Inflammatory macrophage (primary cell): ENCODE measurements at regions not wholly inside any gene's neighbourhood (a gene's known extent, or its start where the extent isn't known, plus 50 kb on each side); places are given as distances from the start of the nearest gene placed in this dataset.
"Not testable (repeated sequence)": the region's sequence is repeated elsewhere in the genome, so short reads cannot be mapped to it uniquely, and the experiment has no call there.

Source experiments
- DNase-seq, 2 donors: peaks; one replicate each; pipeline ENCODE4 v3.0.0-alpha.2; 2020 to 2022

GRCh38 chr3:82595530-82595929 lies 834.1 kb upstream of the GBE1 start:
- DNase-seq, result no peak

DNA sequence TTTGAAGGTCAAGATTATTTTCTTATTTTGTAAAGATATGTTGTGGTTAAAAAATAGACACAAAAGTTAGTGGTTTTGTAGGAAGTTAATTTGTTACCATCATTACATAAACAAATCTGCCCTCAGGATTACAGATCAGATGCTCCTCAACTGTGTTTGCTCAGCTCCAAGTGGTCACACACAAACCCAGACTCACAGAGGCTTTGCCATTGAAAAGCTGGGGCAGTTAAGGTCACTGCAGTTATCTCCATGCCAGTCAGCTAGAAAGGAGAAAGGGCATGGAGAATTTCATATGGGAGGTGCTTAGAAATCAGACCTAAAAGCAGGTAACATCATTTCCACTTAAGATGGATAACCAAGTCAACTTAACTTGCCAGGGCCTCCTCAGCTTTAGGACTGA lies 825.7 kb upstream of the GBE1 start:
- no peak for DNase-seq

DNA sequence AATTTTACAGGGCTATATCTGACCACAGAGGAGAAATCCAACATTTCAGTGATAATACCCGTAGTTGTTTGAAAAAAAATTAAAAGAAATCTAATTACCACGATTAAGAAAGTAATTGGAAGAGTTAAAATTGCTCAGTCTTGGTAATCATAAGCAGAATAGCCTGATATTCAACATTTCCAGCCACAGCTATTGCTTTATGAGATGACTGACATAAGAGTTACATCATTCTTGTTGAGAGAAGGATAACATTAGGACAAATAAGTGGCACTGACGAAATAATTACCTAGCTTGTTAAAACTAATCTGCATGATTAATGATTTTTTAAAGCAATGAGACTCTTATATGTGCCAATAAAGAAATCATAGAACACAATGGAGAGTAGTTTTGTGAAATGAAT lies 825.0 kb upstream of the GBE1 start:
- no peak for DNase-seq

DNA sequence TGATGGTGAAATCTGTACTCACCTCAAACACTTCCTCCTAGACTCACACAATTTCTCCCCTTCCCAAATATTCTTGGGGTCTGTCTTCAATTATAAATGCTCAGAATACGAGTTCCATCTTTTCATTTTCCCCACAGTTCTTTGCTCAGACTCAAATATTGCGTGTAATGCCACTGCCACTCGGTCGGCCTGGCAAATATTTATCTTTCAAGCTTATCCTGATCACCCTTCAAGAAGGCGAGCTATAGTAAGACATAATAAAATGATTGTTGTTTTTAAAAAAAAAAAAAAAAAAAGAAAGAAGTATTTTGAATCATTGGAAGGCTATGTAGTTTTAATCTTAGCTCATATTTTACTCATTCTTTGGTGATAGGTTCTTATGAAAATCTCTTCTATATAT lies 824.6 kb upstream of the GBE1 start:
- not testable (repeated sequence) for DNase-seq

DNA sequence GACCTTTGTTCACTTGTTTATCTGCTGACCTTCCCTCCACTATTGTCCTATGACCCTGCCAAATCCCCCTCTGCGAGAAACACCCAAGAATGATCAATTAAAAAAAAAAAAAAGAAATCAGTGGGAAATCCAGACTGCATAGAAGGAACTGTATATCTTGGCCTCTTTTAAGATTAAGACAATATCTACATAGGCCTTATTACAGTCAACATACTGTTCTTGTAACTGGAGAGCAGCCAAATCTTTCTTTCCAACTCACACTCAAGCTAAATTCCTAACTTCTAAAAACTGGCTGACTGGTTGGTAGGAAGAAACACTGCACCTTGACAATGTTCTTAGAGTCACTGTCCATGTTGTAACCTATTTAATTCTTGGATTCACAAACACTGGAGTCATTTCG lies 824.1 kb upstream of the GBE1 start:
- DNase-seq, result not testable (repeated sequence)

DNA sequence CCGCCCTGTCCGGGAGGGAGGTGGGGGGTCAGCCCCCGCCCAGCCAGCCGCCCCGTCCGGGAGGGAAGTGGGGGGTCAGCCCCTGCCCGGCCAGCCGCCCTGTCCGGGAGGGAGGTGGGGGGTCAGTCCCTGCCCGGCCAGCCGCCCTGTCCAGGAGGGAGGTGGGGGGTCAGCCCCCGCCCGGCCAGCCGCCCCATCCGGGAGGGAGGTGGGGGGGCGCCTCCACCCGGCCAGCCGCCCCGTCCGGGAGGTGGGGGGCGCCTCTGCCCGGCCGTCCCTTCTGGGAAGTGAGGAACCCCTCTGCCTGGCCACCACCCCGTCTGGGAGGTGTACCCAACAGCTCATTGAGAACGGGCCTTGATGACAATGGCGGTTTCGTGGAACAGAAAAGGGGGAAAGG lies 823.4 kb upstream of the GBE1 start:
- DNase-seq, result not testable (repeated sequence)

DNA sequence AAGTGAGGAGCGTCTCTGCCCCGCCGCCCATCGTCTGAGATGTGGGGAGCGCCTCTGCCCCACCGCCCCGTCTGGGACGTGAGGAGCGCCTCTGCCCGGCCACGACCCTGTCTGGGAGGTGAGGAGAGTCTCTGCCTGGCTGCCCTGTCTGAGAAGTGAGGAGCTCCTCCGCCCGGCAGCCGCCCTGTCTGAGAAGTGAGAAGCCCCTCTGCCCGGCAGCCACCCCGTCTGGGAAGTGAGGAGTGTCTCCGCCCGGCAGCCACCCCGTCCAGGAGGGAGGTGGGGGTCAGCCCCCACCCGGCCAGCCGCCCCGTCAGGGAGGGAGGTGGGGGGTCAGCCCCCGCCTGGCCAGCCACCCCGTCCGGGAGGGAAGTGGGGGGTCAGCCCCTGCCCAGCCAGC lies 823.0 kb upstream of the GBE1 start:
- DNase-seq, result not testable (repeated sequence)

DNA sequence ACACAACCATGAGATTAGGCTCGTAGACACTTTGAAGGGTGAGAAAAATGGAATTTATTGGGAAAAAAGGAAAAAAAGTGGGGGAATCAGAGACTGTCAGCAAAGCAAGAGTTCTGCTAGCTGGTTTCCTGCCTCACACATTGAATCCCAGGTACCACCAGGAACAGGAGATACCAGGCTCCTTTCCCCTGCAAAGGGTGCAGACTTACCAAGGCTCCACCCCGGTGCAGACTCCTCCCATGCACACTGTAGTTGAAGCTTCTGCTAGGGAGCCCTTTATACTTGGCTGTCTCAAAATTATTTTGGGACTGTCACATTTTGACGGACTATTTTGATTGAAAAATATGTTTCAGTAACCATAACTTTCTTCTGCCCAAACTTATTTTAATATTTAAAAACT lies 819.9 kb upstream of the GBE1 start:
- DNase-seq, result no peak

- no peak for DNase-seq
These were observed 811.3 kb upstream of the GBE1 start for GRCh38 chr3:82572721-82573120.

GRCh38 chr3:82568776-82569338 lies 807.4 kb upstream of the GBE1 start:
- no peak for DNase-seq

DNA sequence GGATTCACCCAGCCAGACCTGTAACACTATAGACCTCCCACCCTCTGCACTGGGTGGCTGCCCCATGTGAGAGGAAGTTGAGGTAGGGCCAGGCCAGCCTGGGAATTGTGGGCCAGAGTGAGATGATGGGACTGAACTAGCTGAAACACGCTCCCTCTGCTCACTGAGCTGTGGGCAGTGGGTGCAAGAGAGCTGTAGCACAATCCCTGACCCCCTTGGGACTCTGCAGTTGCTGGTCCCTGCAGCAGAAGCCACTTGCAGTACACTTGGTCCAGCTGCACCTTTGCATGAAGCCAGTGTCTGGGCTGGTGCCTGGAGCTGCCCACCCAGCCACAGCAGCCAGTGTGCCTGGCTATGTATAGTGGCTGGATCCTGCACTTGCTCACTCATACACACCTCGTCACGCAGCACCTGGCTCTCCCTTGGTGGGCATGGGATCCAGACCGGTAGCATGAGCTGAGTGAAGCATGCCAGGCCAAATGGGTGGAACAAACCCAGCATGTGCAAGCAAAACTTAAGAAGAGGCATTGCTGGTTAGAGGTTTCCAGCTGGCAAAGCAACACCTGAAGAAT lies 805.7 kb upstream of the GBE1 start:
- no peak for DNase-seq

- DNase-seq, result no peak
These were observed 801.5 kb upstream of the GBE1 start for GRCh38 chr3:82562896-82563295.

DNA sequence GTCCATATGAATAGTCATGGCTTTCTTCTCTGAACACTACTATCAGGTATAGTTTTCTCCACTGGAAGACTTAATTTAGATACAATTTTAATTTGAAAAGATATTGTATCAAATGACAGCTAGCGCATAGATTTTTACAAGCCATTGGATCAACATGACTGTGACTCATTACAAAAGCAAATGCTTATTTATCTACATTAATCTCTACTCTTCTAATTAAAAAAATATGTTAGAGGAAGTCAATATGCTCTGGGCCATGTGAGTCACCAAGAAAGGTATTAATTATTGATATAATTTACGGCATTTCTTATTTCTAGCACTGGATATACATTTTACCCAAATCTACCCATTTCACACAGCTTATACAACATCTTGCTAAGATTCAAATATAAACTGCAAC lies 800.3 kb upstream of the GBE1 start:
- no peak for DNase-seq

DNA sequence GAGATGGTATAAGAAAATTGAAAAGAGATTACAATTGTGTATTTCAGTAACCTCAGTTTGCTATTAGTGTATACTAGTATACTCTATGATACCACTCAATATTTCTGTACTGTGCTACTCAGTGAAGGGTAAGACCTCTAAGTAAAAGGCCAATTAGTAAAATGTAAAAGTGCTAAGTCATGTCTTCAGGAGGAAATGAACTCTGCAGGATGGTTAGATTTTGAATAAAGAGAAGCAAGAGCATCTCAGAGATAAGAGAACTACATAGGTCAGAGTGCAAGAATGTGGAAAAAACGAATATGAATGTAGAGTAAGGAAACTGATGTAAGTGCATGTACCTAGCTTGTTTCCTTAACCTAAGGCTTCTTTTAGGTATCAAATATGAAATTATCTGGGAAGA lies 796.6 kb upstream of the GBE1 start:
- DNase-seq, result no peak

GRCh38 chr3:82556113-82556512 lies 794.7 kb upstream of the GBE1 start:
- DNase-seq, result no peak

GRCh38 chr3:82542556-82542955 lies 781.1 kb upstream of the GBE1 start:
- DNase-seq, result not testable (repeated sequence)

GRCh38 chr3:82521657-82522056 lies 760.2 kb upstream of the GBE1 start:
- DNase-seq, result no peak

DNA sequence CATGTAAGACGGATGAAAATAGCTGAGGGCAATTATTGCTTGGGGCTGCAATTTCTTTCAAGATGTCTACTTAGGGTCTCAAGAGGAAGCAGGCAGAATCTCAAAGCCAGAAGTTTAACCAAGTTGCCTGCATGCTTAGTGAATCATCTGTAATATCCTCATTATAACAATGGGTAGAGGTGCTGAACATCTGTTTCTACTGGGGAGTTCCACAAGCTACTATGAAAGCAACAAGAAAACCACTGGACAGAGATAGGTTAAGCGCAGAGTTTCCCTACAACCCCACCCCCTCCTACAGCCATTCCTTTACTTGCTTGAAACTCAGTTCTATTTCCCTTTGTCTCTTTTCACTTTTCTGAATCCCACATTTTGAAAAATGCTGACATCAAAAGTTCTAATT lies 759.4 kb upstream of the GBE1 start:
- DNase-seq, result no peak

- no peak for DNase-seq
These were observed 748.6 kb upstream of the GBE1 start for GRCh38 chr3:82509951-82510603.

DNA sequence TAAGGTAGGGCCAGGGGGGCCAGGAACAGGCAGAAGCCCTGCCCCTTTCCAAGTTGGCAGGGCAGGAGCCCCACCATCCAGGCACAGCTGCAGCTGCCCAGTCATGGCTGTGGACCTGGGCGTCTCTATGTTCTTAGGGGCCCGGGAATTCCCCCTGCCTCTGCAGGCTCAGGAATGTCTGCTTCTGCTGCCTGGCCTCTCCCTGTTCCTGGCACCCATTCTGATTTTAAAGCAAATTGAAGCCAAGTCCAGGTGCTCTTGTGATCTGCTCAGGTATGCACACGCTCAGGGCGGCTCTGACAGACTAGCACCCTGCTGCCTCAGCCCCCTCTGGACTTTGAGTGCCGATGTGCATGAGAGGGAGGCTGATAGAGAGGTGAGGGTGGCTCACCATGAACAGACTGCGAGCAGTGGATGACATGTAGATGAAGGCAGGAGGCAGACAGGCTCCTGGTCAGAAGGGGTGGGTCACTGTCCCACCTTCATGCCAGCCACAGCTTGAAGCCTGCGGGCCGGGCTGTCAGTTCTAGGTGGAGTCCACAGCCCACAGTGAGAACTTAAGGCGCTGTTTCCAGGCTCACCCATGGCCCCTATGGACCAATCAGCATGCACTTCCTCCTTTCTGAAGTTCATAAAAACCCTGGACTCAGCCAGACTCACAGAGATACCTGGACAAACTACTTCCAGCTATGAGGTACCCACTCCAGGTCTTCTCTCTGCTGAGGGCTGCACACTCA lies 747.8 kb upstream of the GBE1 start:
- DNase-seq, result no peak

- no peak for DNase-seq
These were observed 744.8 kb upstream of the GBE1 start for GRCh38 chr3:82506204-82506603.

GRCh38 chr3:82505079-82505756 lies 743.8 kb upstream of the GBE1 start:
- no peak for DNase-seq

DNA sequence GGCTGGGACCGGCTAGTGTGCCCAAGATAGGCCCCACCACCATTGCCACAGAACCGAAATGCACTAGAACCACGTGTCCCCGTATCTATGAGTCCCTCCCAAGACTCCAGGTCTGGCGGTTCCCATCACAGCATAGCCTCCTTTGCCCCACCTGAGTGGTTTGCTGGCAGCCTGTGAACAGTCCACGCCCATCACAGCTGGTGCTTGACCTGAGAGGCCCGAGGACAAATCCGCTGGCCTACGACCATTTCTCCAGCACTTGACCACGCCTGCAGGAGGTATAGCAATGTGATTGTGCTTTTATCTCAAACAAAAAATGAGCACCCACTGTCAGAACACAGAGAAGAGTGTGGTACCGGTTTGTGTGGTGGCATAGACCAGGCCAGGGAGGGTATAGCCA lies 736.7 kb upstream of the GBE1 start:
- DNase-seq, result no peak
